ENCODE measurements at regions not wholly inside any gene's neighbourhood (a gene's known extent, or its start where the extent isn't known, plus 50 kb on each side); places are given as distances from the start of the nearest gene placed in this dataset. TPM values are rescaled to one million over a fixed set of nuclear protein-coding genes. Genes with fewer than 3 reads are reported as not detected.
"Not testable (repeated sequence)": the region's sequence is repeated elsewhere in the genome, so short reads cannot be mapped to it uniquely, and the experiment has no call there.

DNA sequence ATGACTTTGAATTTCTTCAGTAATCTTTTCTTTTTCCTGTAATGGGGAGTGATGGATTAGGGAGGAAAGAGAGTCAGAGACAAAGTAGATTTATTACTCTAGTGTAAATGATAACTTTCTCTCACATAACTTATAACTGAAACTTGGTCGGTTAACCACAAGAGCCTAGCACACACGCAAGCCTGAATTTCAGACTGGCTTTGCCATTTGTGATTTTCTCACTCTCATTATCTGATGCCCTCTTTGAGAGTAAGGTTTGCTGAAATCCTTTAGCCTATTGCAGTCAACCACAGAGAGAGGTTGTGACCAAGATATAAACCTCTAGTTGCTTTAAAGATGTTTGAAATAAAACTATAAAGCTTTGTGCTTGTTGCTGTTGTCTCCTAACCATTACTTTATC lies 117.9 kb upstream of the NETO1 start:
- DNase-seq (ENCODE audit: low spot score in 2 of 2) (no peak), FAIRE-seq (no peak)

GRCh38 chr18:72984290-72984689 lies 116.5 kb upstream of the NETO1 start:
- DNase-seq (ENCODE audit: low spot score in 2 of 2) (no peak), FAIRE-seq (no peak)

DNA sequence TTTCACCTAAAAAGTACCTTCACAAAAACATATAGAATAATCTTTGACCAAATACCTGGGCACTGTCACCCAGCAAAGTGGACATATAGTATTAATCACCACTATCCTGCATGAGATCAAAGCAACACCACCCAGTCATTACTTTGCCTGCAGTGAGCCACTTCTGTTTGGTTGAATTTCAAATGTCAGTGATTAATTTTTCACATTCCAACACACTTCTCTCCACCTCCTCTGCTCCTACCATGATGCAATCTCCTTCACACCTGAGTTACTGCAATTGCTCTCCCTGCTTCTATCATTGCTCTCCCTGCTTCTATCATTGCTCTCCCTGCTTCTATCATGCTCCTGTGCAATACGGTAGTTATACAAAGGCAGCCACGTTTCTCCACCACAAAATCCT lies 106.1 kb upstream of the NETO1 start:
- no peak for FAIRE-seq
- DNase-seq (ENCODE audit: low spot score in 2 of 2): no peak

GRCh38 chr18:72965616-72966015 lies 97.8 kb upstream of the NETO1 start:
- no peak for FAIRE-seq

DNA sequence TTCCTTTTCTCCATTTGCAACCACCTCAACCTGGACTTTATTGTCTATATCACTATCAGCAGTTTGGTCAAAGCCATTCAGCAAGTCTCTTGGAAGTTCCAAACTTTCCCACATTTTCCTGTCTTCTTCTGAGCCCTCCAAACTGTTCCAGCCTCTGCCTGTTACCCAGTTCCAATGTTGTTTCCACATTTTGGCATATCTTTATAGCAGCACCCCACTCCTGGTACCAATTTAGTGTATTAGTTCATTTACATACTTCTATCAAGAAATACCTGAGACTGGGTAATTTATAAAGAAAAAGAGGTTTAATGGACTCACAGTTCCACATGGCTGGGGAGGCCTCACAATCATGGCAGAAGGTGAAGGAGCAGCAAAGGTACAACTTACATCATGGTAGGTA lies 90.4 kb upstream of the NETO1 start:
- not testable (repeated sequence) for DNase-seq (ENCODE audit: low spot score in 2 of 2); FAIRE-seq

More at GRCh38 chr18:72965616-72966015, 97.8 kb upstream of the NETO1 start:
- no peak for DNase-seq (ENCODE audit: low spot score in 2 of 2)

DNA sequence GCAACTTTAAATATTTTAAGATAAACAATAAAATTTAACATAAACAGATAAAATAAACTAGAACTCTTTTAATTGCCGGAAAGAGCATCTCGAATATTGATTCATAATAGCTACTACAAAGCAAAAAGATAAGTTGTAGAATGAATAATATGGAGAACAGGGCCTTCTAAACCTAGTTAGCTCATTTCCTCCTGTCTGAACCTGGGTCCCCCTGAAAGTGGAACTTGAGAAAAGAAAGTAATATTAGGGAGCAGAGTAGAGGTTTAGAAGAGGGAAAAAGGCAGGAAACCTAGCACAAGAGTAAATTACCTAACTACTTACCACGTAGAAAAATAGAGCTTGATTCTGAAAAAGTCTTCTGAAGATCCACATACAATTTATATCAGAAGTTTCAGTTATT lies 80.7 kb upstream of the NETO1 start:
- FAIRE-seq (no peak), DNase-seq (ENCODE audit: low spot score in 2 of 2) (no peak)

DNA sequence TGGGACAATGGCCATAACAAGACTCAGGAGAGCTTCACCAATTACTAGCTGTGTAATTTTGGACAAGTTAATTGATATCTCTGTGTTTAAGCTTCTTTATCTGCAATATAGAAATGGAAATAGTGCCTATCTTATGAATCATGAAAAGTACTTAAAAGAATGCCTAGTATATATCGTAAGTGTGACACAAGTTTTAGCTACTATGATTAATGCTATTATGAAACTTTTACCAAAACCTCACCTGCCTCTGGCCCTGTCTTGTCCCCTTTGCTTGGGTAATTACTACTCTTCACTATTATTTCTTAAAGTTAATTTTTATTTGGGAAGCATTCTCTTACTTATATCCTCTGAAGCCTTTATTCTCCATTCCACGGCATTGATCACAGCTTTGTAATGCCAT lies 75.0 kb upstream of the NETO1 start:
- DNase-seq (ENCODE audit: low spot score in 2 of 2): no peak
- no peak for FAIRE-seq

GRCh38 chr18:72940986-72941385 lies 73.2 kb upstream of the NETO1 start:
- DNase-seq (ENCODE audit: low spot score in 2 of 2): no peak
- no peak for FAIRE-seq

- FAIRE-seq: no peak
Measured at GRCh38 chr18:72940509-72940908, 72.7 kb upstream of the NETO1 start.

DNA sequence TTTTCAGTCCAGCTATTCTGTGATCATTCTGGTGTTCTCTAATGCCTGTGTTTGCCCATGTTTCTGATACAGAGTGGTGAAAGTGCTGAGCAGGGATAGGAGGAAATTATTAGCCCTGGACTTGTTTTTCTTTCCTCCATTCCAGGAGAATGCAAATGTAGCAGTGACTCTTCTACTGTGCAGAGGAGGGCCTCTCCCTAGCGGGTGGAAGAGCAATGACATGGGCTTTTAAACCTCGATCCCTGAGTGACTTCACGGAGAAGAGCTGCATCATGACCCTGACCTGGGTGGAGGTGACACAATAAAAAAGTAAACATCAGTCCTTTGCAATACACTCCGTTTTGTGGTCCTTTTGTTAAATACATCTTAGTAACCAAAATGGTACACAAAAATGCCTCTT lies 68.0 kb upstream of the NETO1 start:
- no peak for FAIRE-seq

More at GRCh38 chr18:72940509-72940908, 72.7 kb upstream of the NETO1 start:
- no peak for DNase-seq (ENCODE audit: low spot score in 2 of 2)

GRCh38 chr18:72922895-72923294 lies 55.1 kb upstream of the NETO1 start:
- FAIRE-seq (no peak), DNase-seq (ENCODE audit: low spot score in 2 of 2) (no peak)

More for the DNA sequence above, 68.0 kb upstream of the NETO1 start:
- DNase-seq (ENCODE audit: low spot score in 2 of 2): no peak

Small RNAs in the stretch of these regions (small RNA-seq; reads per million reads assigned to genes)
- not detected for gene RN7SL401P
